ENCODE measurements at regions not wholly inside any gene's neighbourhood (a gene's known extent, or its start where the extent isn't known, plus 50 kb on each side); places are given as distances from the start of the nearest gene placed in this dataset.
A peak's percentile ranks its signal among the peaks of the same experiment; 100 is the strongest.

- Histone ChIP-seq H3K9me3 (ENCODE audit: control insufficient read depth, low read length) (no peaks in the 10 kb centered on the region), H3K36me3 (ENCODE audit: control insufficient read depth, insufficient read depth, low read length, severe bottlenecking) (no peaks in the 10 kb centered on the region), H3K27me3 (replicated peaks; ENCODE audit: control insufficient read depth, insufficient read depth, low read length) (no peaks in the 10 kb centered on the region), H3K4me1 (ENCODE audit: control insufficient read depth, insufficient read depth, low read length) (no peaks in the 10 kb centered on the region), H3K4me3 (ENCODE audit: low read length) (no peak overlapping the region), H3K9ac (ENCODE audit: low read length) (no peak overlapping the region)
- DNase-seq (ENCODE audit: low read depth) = no peak
Measured at GRCh38 chr15:95646484-95647273, 683.8 kb upstream of the NR2F2 start.

- H3K4me1 ChIP-seq (ENCODE audit: control insufficient read depth, insufficient read depth, low read length) = no peaks in the 10 kb centered on the region
- H3K36me3 ChIP-seq (ENCODE audit: control insufficient read depth, insufficient read depth, low read length, severe bottlenecking) = no peaks in the 10 kb centered on the region
- DNase-seq (ENCODE audit: low read depth) = no peak
- no peak overlapping the region for H3K9ac ChIP-seq (ENCODE audit: low read length)
- no peaks in the 10 kb centered on the region for H3K9me3 ChIP-seq (ENCODE audit: control insufficient read depth, low read length)
- no peaks in the 10 kb centered on the region for H3K27me3 ChIP-seq (replicated peaks; ENCODE audit: control insufficient read depth, insufficient read depth, low read length)
- H3K4me3 ChIP-seq (ENCODE audit: low read length) = no peak overlapping the region
Measured at GRCh38 chr15:95647531-95648277, 682.8 kb upstream of the NR2F2 start.

- Histone ChIP-seq H3K36me3 (ENCODE audit: control insufficient read depth, insufficient read depth, low read length, severe bottlenecking) (no peaks in the 10 kb centered on the region), H3K9ac (ENCODE audit: low read length) (no peak overlapping the region), H3K4me1 (ENCODE audit: control insufficient read depth, insufficient read depth, low read length) (no peaks in the 10 kb centered on the region), H3K9me3 (ENCODE audit: control insufficient read depth, low read length) (no peaks in the 10 kb centered on the region), H3K27me3 (replicated peaks; ENCODE audit: control insufficient read depth, insufficient read depth, low read length) (no peaks in the 10 kb centered on the region), H3K4me3 (ENCODE audit: low read length) (no peak overlapping the region)
- DNase-seq (ENCODE audit: low read depth) = no peak
Measured at GRCh38 chr15:95653361-95653805, 677.1 kb upstream of the NR2F2 start.

GRCh38 chr15:95655089-95655607 is 675.4 kb upstream of the NR2F2 start:
- no peaks in the 10 kb centered on the region for H3K36me3 ChIP-seq (ENCODE audit: control insufficient read depth, insufficient read depth, low read length, severe bottlenecking)
- H3K9ac ChIP-seq (ENCODE audit: low read length) = no peak overlapping the region
- H3K4me1 ChIP-seq (ENCODE audit: control insufficient read depth, insufficient read depth, low read length) = peaks cover 5% of the 10 kb centered on the region
- H3K4me3 ChIP-seq (ENCODE audit: low read length) = no peak overlapping the region
- H3K27me3 ChIP-seq (replicated peaks; ENCODE audit: control insufficient read depth, insufficient read depth, low read length) = no peaks in the 10 kb centered on the region
- H3K9me3 ChIP-seq (ENCODE audit: control insufficient read depth, low read length) = no peaks in the 10 kb centered on the region
- DNase-seq (ENCODE audit: low read depth) = no peak

DNA sequence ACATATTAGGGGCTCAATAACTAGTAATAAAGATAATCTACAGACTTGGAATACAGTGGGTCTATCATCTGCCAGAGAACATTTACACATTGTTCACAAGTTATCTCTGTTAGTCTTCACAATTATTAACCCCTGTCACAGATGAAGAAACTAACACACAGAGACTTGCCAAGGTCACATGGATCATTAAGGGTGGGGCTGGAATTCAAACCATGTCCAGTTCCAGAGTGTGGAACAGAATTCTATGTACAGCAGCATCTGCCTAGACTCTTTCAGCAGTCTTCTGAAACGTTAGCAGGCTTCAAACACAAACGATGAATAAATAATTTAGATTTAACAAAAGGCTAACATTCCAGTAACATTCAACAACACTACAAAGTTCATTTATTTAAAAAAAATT is 673.9 kb upstream of the NR2F2 start:
- DNase-seq (ENCODE audit: low read depth) = no peak
- Histone ChIP-seq H3K4me3 (ENCODE audit: low read length) (no peak overlapping the region), H3K36me3 (ENCODE audit: control insufficient read depth, insufficient read depth, low read length, severe bottlenecking) (no peaks in the 10 kb centered on the region), H3K4me1 (ENCODE audit: control insufficient read depth, insufficient read depth, low read length) (peaks cover 5% of the 10 kb centered on the region), H3K9me3 (ENCODE audit: control insufficient read depth, low read length) (no peaks in the 10 kb centered on the region), H3K27me3 (replicated peaks; ENCODE audit: control insufficient read depth, insufficient read depth, low read length) (no peaks in the 10 kb centered on the region), H3K9ac (ENCODE audit: low read length) (no peak overlapping the region)

GRCh38 chr15:95658799-95659198 is 671.7 kb upstream of the NR2F2 start:
- H3K4me1 ChIP-seq (ENCODE audit: control insufficient read depth, insufficient read depth, low read length) = peaks cover 14% of the 10 kb centered on the region
- no peaks in the 10 kb centered on the region for H3K9me3 ChIP-seq (ENCODE audit: control insufficient read depth, low read length)
- no peaks in the 10 kb centered on the region for H3K36me3 ChIP-seq (ENCODE audit: control insufficient read depth, insufficient read depth, low read length, severe bottlenecking)
- H3K27me3 ChIP-seq (replicated peaks; ENCODE audit: control insufficient read depth, insufficient read depth, low read length) = no peaks in the 10 kb centered on the region
- H3K9ac ChIP-seq (ENCODE audit: low read length) = no peak overlapping the region
- H3K4me3 ChIP-seq (ENCODE audit: low read length) = no peak overlapping the region
- no peak for DNase-seq (ENCODE audit: low read depth)

- Histone ChIP-seq H3K36me3 (ENCODE audit: control insufficient read depth, insufficient read depth, low read length, severe bottlenecking) (no peaks in the 10 kb centered on the region), H3K9me3 (ENCODE audit: control insufficient read depth, low read length) (no peaks in the 10 kb centered on the region), H3K9ac (ENCODE audit: low read length) (peak overlapping the region; percentile 8), H3K4me3 (ENCODE audit: low read length) (peak overlapping the region; percentile 18), H3K27me3 (replicated peaks; ENCODE audit: control insufficient read depth, insufficient read depth, low read length) (no peaks in the 10 kb centered on the region), H3K4me1 (ENCODE audit: control insufficient read depth, insufficient read depth, low read length) (peaks cover 16% of the 10 kb centered on the region)
- no peak for DNase-seq (ENCODE audit: low read depth)
Measured at GRCh38 chr15:95659656-95660055, 670.8 kb upstream of the NR2F2 start.

DNA sequence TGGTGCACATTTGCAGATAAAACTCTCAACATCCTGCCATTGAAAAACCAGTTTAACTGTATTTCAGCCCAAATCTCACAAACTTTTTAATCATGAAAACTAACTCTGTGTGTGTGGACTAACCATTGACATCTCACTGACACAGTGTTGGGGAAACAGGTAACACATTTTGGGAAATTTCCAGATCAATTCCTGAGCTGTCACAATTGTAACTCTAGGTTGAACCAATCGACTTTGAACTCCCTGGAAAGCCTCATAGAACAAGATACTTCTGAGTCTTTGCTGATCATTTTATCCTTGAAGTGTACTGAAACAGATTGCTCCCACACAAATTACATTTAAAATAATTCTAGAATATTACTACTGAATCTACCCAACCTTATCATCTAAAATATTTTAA is 667.9 kb upstream of the NR2F2 start:
- Histone ChIP-seq H3K36me3 (ENCODE audit: control insufficient read depth, insufficient read depth, low read length, severe bottlenecking) (no peaks in the 10 kb centered on the region), H3K9ac (ENCODE audit: low read length) (no peak overlapping the region), H3K27me3 (replicated peaks; ENCODE audit: control insufficient read depth, insufficient read depth, low read length) (no peaks in the 10 kb centered on the region), H3K4me3 (ENCODE audit: low read length) (no peak overlapping the region), H3K4me1 (ENCODE audit: control insufficient read depth, insufficient read depth, low read length) (peaks cover 16% of the 10 kb centered on the region), H3K9me3 (ENCODE audit: control insufficient read depth, low read length) (no peaks in the 10 kb centered on the region)
- DNase-seq (ENCODE audit: low read depth) = no peak

DNA sequence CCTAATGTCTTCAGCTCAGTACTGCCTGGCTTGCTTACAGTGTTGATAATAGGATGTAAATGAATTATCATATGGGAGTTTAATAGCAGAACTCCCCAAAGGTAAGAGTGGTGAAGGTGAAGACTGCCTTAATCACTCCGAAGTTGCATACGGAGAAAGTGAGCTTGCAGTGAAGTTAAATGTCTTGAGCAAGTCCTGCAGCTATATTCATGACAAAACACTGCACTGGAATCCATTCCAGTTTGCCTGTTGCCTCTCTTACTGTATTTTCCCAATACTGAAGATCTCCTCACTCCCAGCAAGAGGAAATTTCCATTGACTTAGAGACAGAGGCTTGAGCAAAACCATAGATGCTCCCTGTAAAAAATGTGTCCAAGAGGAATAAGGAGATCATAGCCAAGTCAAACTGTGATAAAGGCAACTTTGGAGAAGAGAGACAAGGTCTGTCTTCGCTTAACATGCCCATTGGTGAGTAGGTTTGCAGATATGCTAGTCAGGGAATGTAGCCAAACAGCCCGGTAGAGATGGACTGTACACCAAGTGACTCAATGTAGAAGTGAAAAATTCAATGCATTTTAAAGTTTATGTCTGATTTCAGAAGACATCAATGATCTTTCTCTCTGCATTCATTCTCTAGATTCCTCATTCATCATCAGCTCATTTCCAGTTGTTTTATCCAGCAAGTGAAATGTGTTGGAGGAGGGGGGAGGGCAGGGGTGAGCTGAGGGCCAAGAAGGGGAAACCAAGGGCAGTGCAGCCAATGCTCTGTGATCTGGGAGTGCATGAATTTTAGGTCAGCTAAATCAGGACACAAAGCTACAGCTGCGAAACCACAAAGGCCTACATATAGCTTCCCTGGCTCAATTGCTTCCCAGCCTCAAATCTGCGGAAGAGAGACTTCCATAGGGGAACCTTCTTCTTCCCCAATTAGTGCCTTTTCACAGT is 667.1 kb upstream of the NR2F2 start:
- H3K9me3 ChIP-seq (ENCODE audit: control insufficient read depth, low read length) = no peaks in the 10 kb centered on the region
- H3K27me3 ChIP-seq (replicated peaks; ENCODE audit: control insufficient read depth, insufficient read depth, low read length) = no peaks in the 10 kb centered on the region
- peaks cover 16% of the 10 kb centered on the region for H3K4me1 ChIP-seq (ENCODE audit: control insufficient read depth, insufficient read depth, low read length)
- H3K9ac ChIP-seq (ENCODE audit: low read length) = no peak overlapping the region
- no peaks in the 10 kb centered on the region for H3K36me3 ChIP-seq (ENCODE audit: control insufficient read depth, insufficient read depth, low read length, severe bottlenecking)
- peak; percentile 23 for DNase-seq (ENCODE audit: low read depth)
- H3K4me3 ChIP-seq (ENCODE audit: low read length) = no peak overlapping the region

- Histone ChIP-seq H3K9ac (ENCODE audit: low read length) (no peak overlapping the region), H3K9me3 (ENCODE audit: control insufficient read depth, low read length) (no peaks in the 10 kb centered on the region), H3K4me3 (ENCODE audit: low read length) (no peak overlapping the region), H3K4me1 (ENCODE audit: control insufficient read depth, insufficient read depth, low read length) (peaks cover 18% of the 10 kb centered on the region), H3K36me3 (ENCODE audit: control insufficient read depth, insufficient read depth, low read length, severe bottlenecking) (no peaks in the 10 kb centered on the region), H3K27me3 (replicated peaks; ENCODE audit: control insufficient read depth, insufficient read depth, low read length) (no peaks in the 10 kb centered on the region)
- DNase-seq (ENCODE audit: low read depth) = no peak
Measured at GRCh38 chr15:95664450-95664849, 666.0 kb upstream of the NR2F2 start.

All from adipocyte (in vitro differentiated cells).